Hematopoietic multipotent progenitor cell (in vitro differentiated cells): ENCODE measurements at regions not wholly inside any gene's neighbourhood (a gene's known extent, or its start where the extent isn't known, plus 50 kb on each side); places are given as distances from the start of the nearest gene placed in this dataset.
"Not testable (repeated sequence)": the region's sequence is repeated elsewhere in the genome, so short reads cannot be mapped to it uniquely, and the experiment has no call there.

ENCODE experiments used
- DNase-seq, 3 donors: peaks; one replicate each; pipeline ENCODE4 v3.0.0-alpha.2; 2011 to 2015; ENCODE audit warnings: low read depth in 2 of 3, low spot score in 2 of 3

GRCh38 chr12:3418609-3419390 lies 72.2 kb upstream of the PRMT8 start:
- DNase-seq, result no peak

GRCh38 chr12:3419558-3419957 lies 71.4 kb upstream of the PRMT8 start:
- DNase-seq, result no peak

DNA sequence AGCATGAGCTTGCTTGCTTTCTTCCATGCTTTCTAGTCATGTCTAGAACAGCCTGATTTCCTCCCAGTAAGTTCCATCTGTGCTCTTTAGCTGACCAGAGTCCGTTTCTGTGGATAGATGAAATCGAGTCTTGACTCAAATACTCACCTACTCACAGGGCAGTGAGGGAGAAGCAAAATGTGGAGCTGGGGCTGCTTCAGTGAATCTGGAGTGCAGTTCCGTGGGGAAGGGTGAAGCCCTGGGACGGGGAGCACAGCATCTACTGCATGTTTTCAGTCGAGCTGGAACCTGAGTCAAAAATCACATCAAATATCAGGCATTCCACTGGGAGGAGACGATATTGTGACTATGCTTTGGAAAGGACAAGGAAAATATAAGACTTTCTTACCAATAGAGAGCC lies 70.3 kb upstream of the PRMT8 start:
- DNase-seq, result no peak

- DNase-seq, result no peak
Observed at GRCh38 chr12:3421191-3421978, 69.6 kb upstream of the PRMT8 start.

DNA sequence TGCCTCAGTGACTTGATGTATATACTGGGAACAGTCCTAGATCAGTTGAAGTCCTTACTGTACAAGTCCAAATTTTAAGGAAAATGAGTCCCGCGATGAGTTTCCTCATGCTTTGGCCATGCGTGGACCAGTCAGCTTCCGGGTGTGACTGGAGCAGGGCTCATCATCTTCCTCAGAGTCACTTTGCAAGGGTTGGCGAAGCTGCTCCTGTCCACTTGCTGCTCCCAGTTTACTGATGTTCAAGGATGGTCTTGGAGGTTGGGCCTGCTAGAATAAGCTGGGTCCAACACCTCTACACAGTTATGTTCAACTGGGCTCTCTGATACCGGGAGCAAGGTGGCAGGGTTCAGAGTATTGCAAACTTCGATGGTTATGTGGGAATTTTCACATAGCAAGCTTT lies 66.2 kb upstream of the PRMT8 start:
- not testable (repeated sequence) for DNase-seq

DNA sequence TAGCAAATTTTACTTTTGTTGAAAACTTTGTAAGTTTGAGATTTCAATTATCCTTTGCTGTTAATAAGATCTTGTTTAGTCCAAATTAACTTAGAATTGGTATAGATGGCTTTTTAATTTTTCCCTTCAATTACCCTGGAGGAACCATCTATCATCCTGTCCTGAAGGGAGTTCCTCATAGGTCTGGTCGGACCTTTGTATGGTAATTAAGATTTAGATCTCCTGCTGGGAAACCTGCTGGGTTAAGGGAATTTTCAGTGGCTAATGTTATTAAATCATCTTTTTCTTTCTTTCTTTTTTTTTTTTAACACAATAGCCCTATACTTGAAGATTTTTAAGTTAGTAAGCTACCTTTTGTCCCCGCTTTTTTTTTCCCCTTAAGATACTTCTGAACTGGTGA lies 63.0 kb upstream of the PRMT8 start:
- DNase-seq, result no peak

GRCh38 chr12:3428631-3429030 lies 62.4 kb upstream of the PRMT8 start:
- no peak for DNase-seq

GRCh38 chr12:3429523-3429922 lies 61.5 kb upstream of the PRMT8 start:
- not testable (repeated sequence) for DNase-seq

DNA sequence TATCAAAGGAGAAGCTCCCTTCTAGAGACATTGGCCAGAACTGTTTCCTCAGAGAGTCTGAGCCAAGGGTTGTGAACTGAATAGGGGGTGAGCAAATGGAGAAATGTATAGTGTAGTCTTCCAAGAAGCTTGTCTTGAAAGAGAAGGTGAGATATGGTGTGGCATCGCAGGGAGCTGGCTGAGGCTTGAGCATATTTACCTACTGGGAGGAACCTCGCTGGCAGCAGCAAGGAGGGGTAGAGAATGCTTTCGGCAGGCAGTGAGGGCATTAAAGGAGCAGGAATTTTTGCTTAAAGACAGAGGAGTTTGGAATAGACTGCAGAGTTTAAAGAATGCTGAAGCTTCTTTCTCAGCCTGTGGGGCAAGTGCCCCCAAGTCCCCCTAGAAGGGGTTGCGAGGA lies 59.3 kb upstream of the PRMT8 start:
- no peak for DNase-seq

- DNase-seq, result no peak
Observed at GRCh38 chr12:3432176-3432742, 58.7 kb upstream of the PRMT8 start.

- DNase-seq, result no peak
Observed at GRCh38 chr12:3432868-3433267, 58.1 kb upstream of the PRMT8 start.

- no peak for DNase-seq
Observed at GRCh38 chr12:3436461-3437065, 54.4 kb upstream of the PRMT8 start.

GRCh38 chr12:3437986-3438385 lies 53.0 kb upstream of the PRMT8 start:
- DNase-seq, result no peak

DNA sequence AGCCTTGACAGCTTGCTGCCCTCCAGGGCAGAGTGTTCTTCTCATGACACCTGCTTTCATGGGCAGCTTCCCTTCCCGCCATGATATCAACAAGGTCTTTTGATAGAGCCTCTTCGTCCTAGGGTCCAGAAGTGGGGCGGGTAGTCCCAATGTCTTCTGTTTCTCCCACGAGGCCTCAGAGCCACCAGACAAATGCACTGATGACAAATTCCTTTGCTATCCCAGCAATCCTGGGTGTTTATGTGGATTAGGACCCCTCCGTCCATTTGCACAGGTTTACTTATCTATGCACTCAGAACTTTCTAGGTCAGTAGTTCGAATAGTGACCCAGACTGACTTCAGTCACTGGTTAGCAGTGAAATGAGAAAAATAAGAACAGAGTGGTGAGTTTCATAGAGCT lies 52.6 kb upstream of the PRMT8 start:
- no peak for DNase-seq
